ENCODE measurements at regions not wholly inside any gene's neighbourhood (a gene's known extent, or its start where the extent isn't known, plus 50 kb on each side); places are given as distances from the start of the nearest gene placed in this dataset.

DNA sequence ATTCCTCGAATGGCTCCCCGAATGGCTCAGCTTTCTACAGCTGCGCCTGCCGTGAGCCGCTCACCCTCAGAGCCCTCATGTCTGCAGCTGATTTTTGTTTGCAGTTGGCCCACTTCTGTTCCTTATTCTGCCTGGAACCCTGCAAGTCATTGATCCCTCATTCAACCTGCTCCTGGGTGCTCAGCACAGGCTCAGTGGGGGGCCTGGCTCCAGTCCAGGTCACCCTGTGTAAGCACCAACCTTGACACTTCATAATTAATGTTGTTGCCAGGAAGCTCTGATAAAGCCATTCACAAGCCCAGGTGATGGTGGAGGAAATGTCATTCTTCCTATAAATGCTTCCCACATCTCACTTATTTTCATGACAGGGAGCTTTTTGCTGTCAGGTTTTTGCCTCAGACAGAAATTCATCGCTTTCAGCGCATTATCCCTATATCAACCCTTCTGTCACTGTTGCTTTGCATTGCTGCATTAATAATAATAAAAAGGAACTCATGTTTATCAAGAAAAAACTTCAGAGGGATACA lies 85.7 kb downstream of the F11 start:
- peak; percentile 94 for DNase-seq

DNA sequence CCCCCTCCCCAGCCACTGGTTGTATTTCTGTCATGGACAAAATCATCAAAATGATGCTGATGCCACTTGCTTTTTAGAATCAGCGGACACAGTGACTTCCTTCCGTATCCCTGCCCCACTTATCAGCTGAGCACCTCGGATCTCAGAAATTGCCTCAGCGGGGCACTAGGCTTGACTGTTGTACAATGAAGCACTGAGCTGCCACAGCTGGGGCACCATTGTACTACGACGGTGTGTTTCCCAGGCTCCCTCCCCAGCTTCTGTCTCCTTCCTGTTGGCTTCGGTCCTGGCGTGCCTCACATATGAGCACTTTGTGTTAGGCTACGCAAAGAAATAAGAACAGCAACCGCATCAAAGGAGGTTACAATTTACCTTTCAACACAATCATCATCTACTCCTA lies 82.4 kb downstream of the F11 start:
- DNase-seq = peak; percentile 64

DNA sequence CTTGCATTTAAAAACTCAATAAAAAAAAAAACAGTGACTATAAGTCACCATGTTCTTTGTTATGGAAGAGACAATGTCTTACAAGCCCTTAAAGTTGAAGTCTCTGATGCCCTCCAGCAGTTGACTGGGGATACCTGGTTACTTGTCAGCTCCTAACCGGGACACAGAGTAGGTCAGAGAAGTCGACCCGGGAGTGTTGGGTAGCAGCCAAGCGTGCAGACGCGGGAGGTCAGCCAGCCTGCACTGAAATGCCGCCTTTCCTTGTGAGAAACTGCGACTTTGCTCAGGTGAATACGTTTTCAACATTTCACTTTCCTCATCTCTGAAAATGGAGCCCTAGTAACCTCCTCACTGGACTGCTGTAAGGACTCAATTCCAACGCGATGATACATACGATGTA lies 81.8 kb downstream of the F11 start:
- DNase-seq = no peak

DNA sequence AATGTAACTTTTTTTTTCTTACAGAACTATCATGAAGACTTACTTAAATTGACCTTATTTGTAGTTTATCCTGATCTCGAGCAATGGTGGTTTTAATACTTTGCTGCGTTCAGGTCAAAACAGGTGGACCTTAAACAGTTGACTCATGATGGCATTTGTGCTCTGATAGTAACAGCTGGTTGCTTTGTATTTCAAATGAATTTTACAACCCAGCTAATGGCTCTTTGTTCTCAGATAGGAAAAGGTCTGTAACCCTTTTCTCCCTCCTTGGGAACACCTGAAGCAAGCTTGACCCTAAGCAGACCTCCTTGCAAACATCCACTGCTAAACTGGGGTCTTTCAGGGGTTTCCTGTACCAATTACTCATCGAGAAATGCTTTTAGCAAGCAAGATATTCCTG lies 79.2 kb downstream of the F11 start:
- peak; percentile 1 for DNase-seq

DNA sequence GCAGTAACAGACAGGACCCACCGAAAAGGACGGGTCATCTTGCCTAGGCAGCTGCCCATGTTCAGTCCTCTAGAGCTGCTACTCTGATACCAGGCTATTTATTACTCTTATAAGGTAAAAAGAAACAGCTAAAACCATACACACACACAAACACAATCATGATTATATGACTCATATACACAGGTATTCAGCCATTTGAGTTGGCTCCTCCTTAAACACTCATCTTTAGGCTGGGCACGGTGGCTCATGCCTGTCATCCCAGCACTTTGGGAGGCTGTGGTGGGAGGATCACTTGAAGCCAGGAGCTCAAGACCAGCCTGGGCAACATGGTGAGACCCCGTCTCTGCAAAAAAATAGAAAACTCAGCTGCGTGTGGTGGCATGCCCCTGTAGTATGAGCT lies 76.6 kb downstream of the F11 start:
- DNase-seq = no peak

DNA sequence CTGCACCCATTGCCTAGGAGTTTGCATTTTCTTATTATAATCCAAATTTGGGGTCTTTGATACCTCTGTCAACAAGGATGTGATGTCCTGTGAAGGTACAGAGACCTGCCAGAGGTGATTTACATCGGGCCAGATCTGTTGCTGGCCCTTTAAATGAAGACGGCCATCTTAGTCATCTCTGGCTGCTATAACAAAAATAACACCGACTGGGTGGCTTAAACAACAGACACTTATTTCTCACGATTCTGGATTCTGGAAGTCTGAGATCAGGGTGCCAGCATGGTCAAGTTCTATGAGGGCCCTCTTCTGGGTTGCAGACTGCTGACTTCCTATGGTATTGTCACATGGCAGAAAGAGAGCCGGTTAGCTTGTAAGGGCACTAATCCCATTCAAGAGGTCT lies 75.7 kb downstream of the F11 start:
- no peak for DNase-seq
